Stimulated activated naive CD8-positive, alpha-beta T cell treated with anti-CD3 and anti-CD28 coated beads, Interleukin-15, Interleukin-2, amounts not matched to agents 100 U/mL and 50 U/mL, for 24 hours (primary cell): ENCODE measurements at regions not wholly inside any gene's neighbourhood (a gene's known extent, or its start where the extent isn't known, plus 50 kb on each side); places are given as distances from the start of the nearest gene placed in this dataset.
"Not testable (repeated sequence)": the region's sequence is repeated elsewhere in the genome, so short reads cannot be mapped to it uniquely, and the experiment has no call there.

Experiments used
- ATAC-seq: fragments of 150-1000 bp; cut with Tn5 transposase; one replicate; pipeline ENCODE4 v1.10.0; 2021
- DNase-seq: peaks from one replicate; pipeline ENCODE4 v3.0.0; 2021

GRCh38 chr13:65597839-65598818 is 1632.0 kb downstream of the PCDH9 start:
- DNase-seq (no peak), ATAC-seq (no peak)

DNA sequence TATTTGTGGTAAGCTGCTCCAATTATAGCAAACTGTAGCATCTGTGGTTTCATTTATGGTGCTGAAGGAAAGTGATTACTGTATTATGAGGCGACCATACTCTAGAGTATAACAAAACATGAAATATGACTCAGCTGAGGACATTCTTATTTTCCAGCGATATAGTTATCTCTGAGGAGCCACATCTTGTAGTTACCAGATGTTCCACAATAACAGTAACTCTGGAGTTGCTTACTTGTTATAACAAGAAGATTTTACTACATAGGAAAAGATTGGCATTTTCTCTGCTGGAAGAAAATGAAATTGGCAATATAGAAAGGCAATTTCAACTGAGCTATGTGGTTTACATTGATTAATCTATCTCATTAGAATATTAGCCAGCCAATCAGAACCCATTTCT is 1634.2 kb downstream of the PCDH9 start:
- DNase-seq (no peak), ATAC-seq (no peak)

DNA sequence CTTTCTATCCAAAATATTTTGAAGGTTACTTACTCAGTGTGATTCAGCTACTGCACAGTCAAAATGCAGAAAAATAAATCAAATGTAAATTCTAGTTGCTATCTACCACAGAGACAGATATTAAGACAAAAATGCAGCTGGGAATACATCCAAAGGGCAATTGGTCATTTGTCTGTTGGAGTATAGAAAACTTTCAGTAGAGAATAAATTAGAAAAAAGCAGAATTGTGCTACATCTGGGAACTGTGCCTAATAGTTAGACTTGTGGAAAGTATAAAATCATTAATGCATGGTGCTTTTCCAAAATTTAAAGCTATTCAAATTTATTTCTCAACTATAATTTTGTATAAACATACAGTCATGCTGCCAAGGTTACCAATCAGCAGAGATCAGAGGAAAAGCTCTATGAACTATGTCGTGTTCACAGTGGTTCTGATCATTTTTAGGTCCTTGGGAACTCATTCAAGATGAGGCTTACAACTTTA is 1635.8 kb downstream of the PCDH9 start:
- DNase-seq (no peak), ATAC-seq (no peak)

GRCh38 chr13:65593298-65593874 is 1636.8 kb downstream of the PCDH9 start:
- DNase-seq = no peak
- no peak for ATAC-seq

DNA sequence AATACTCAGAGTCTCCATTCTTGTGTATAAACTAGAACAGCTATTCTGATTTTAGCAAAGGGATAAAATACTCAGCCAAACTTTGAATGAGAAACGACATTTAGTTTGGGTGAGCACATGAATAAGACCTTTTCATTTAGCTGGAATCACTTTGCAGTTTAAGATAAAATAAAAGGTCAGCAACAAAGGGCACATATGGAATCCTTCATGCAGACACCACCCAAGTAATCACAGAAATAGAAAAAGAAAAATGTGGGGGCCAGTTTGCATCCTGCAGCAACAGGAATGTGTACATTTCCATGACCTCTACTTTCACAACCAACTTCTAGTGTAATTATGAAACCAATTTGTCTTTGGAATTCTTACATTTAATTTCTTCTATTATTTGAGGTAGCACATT is 1637.4 kb downstream of the PCDH9 start:
- no peak for ATAC-seq

GRCh38 chr13:65585346-65585745 is 1644.8 kb downstream of the PCDH9 start:
- DNase-seq = no peak
- no peak for ATAC-seq

More for the DNA sequence above, 1637.4 kb downstream of the PCDH9 start:
- no peak for DNase-seq

GRCh38 chr13:65584126-65584525 is 1646.0 kb downstream of the PCDH9 start:
- ATAC-seq = no peak

DNA sequence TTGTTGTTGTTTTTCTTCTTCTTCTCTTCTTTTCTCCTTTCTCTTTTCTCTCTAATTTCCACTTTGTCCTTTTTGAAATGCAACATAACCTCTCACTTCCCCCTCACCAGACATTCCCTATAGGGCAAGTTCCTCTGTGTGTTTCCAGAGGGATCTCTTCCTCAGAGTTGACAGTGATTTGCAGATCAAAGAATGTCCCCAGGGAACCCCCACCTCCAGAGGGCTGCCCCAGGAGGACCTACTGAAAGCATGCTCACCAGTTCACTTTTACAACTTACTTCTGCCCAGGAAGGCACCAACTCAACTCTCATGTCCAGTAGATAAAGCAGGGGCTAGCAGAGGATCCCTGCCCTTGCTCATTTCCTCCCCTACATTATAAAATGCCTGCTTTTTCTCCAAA is 1648.0 kb downstream of the PCDH9 start:
- ATAC-seq (no peak), DNase-seq (no peak)

More at GRCh38 chr13:65584126-65584525, 1646.0 kb downstream of the PCDH9 start:
- DNase-seq = no peak

DNA sequence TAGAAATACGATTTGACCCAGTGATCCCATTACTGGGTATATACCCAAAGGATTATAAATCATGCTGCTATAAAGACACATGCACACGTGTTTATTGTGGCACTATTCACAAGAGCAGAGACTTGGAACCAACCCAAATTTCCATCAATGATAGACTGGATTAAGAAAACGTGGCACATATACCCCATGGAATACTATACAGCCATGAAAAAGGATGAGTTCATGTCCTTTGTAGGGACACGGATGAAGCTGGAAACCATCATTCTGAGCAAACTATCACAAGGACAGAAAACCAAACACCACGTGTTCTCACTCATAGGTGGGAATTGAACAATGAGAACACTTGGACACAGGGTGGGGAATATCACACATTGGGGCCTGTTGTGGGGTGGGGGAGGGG is 1665.6 kb downstream of the PCDH9 start:
- ATAC-seq = not testable (repeated sequence)

DNA sequence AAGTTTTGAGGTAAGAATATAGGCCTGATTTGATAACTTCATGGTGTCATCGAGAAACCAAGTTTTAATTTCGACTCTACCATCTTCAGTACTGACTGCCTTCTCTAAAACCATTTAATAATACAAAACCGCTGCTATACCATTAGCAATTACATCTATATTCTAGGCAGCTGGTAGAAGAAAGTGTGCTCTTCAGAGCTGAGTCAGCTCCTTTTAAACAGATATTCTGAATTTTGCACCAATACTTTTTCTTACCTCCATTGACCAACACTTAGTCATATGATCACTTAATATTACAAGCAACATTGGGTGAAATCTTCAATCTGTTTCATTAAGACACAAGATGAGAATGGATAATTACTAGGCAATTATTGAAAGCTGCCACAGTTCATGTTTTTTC is 1667.8 kb downstream of the PCDH9 start:
- ATAC-seq (no peak), DNase-seq (no peak)

More for the DNA sequence above, 1665.6 kb downstream of the PCDH9 start:
- DNase-seq = not testable (repeated sequence)

DNA sequence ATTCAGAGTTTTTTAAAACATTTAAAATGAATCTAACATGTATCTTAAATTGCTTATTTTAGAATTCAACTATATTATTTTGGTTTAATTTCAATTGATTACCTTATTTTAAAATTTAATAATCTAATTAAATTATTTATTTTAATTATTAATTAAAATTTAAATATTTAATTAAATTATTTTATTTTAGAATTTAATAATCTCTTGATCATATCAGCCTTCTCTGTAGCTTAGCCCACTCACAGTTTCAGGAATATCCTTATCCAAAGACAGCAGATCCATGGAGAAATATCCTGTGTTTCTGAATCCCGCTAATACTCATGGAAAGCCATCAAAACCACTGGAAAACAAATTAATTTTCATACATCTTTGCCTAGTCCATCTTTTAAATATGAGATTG is 1669.2 kb downstream of the PCDH9 start:
- DNase-seq (no peak), ATAC-seq (no peak)

GRCh38 chr13:65555962-65556361 is 1674.2 kb downstream of the PCDH9 start:
- ATAC-seq = no peak
- no peak for DNase-seq

GRCh38 chr13:65553096-65553727 is 1676.9 kb downstream of the PCDH9 start:
- no peak for DNase-seq
- no peak for ATAC-seq

GRCh38 chr13:65551208-65551607 is 1678.9 kb downstream of the PCDH9 start:
- DNase-seq (no peak), ATAC-seq (no peak)

DNA sequence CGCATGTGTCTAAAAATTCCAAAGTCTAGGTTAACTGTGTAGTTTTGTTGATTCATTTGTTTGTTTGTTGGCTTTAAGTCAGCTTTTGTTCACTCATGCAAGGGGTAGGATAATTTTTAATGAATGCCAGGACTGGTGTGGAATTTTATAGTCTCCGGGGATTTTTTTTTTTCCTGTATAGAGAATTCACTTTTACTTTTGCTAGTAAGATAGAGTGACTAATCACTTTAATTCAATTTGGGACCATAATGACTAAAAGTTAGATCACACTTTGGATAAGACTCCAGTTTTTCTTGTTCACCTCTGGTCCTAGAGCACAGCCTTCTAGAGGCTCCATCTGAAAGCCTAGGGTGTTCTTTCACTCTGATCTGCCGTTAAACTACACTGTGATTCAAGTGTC is 1690.0 kb downstream of the PCDH9 start:
- ATAC-seq = no peak
- DNase-seq = no peak

GRCh38 chr13:65535370-65535769 is 1694.8 kb downstream of the PCDH9 start:
- no peak for ATAC-seq
- no peak for DNase-seq

DNA sequence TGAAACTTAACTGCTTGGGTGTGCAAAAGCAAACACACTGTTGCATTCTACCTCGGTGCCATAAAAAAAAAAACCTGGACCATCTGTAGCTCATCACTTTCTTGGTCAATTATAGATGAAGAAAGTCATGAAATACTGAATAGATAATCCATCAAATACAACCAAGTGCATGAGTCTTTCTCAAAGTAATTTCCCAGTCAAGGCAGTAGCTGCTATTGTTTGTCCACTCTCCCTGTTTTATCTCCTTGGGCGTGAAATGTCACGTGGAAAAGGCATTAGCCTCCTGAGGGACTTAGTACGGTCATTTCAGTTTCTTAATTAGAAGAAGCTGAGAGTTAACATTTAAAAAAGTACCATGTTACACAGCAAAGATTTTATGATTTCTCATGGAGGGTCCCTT is 1697.9 kb downstream of the PCDH9 start:
- ATAC-seq = no peak
- no peak for DNase-seq

- ATAC-seq (no peak), DNase-seq (no peak)
These were observed 1699.4 kb downstream of the PCDH9 start for GRCh38 chr13:65530688-65531087.

DNA sequence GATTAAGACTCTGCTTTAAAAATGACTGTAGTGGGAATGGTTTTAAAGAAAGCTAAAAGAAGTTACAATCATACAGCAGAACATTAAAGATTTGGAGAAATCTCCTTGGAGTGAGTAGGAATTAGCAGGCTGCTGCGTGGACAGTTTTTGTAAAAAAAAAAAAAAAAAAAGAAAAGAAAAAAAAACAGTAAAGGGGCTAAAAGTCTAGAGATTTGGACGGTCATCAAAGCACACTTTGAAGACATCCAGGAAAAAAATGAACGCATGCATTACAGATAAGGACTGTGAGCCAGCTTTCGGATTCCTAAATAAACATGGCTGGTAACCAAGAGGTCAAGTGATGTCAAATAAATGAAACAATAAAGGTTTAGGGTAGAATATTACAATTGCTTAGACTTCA is 1700.6 kb downstream of the PCDH9 start:
- DNase-seq (no peak), ATAC-seq (no peak)

DNA sequence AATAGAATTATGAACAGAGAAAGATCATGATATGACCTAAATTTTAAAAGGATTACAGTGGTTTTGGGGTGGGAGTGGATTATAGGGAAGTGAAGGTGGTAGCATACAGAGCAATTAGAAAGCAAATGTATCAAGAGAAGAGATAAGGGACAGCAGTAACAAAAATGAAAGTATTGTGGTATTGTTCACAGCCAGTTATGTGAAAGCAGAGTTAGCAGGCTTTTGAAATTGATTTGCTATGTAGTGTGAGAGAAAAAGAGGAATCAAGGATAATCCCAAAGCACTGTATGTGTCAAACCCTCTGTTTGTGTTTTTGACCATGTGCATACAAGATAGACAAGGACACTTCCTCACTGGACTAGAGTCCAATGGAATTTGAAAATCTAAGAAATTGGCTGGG is 1721.4 kb downstream of the PCDH9 start:
- DNase-seq (no peak), ATAC-seq (no peak)

DNA sequence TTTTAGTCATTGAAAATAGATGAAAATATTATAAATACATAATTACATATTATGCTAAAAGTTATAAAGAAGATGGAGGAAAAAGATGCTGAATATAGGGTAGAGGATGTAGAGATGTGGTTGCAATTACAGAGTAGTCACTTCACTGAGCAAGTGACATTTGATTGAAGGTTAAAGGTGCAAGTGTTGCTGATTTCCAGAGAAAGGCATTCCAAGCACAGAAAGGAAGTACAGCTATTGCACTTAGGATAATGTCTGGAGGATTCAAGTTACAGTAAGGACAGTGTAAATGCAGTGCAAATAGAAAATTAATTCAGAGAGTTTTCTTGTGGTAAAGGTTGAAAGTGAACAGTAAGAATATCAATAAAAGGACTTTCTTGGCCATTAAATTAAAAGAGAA is 1721.8 kb downstream of the PCDH9 start:
- DNase-seq = no peak
- ATAC-seq = no peak

DNA sequence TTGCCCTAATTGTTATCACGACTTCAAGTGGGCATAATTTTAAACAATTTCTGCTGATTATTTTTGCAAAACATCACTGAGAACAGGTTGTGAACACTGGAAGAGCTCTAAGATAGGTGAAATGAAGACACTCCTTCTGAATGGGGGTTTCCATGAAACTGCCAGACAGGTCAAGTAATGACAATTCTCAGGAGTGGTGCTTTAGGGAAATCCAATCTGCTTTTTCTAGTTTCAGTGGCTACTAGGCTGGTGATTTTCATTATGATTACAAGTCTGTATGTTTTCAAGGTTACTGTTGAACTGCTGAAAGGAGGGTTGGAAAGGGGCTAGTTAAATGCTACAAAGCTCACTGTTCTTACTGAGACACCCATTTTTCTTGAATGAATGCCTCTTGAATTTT is 1724.2 kb downstream of the PCDH9 start:
- DNase-seq = no peak
- no peak for ATAC-seq

DNA sequence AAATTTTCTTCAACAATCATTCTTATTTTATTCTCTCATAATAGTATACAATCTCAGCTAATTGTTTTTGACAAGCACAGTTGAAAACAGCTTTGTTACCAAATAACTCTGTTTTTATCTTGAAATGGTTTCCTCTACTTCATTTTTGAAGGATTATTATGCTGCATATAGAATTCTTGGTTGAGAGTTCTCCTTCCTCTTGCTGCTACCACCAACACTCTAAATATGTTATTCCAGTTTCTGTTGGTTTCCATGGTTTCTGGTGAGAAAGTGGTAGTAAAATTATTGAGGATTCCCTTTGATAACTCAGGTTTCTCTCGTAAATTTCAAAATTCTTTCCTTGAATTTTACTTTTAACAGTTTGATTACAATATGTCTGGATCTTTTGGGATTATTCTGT is 1725.9 kb downstream of the PCDH9 start:
- no peak for DNase-seq

More for the DNA sequence above, 1725.9 kb downstream of the PCDH9 start:
- ATAC-seq = no peak
